ENCODE measurements at regions not wholly inside any gene's neighbourhood (a gene's known extent, or its start where the extent isn't known, plus 50 kb on each side); places are given as distances from the start of the nearest gene placed in this dataset.

- DNase-seq = no peak
Measured at GRCh38 chr4:31548823-31549222, 828.7 kb downstream of the PCDH7 start.

GRCh38 chr4:31549256-31549655, 829.1 kb downstream of the PCDH7 start:
- no peak for DNase-seq

DNA sequence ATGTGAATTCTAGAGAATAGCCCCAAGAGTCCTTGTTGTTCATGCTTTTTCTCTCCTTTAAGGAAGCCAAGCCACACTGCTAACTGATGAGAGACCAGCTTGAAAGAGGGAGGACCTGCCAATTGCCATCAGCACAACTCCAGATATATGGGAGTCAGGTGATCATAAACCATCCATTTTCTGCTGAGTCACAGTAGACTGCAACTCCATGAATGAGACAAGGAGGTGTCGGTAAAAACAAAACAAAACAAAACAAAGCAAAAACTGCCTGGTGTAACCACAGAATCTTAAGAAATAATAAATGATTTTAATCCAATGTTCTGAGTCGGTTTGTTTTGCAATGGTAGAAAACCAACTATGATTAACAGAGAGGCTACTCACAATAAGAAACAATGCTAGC, 837.3 kb downstream of the PCDH7 start:
- DNase-seq = peak; percentile 5

GRCh38 chr4:31573554-31573953, 853.4 kb downstream of the PCDH7 start:
- no peak for DNase-seq

DNA sequence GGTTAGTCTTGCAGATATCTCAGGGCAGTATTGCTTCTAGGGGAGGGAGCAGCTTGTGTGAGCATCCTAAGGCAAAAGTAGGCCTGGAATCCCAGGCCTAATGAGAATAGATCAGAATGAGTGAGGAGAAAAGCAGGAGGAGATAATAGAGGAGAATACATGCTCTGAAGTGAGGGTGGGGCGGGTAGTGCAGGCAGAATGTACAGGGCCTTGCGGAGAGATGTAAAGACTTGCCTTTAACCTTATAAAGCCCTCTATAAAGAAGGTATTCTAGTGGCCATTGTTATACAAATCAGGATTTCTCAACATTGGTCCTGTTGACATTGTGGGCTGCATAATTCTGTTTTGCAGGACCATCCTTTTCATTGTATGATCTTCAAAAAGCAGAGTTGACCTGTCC, 855.3 kb downstream of the PCDH7 start:
- no peak for DNase-seq

GRCh38 chr4:31580843-31581242, 860.7 kb downstream of the PCDH7 start:
- peak; percentile 30 for DNase-seq

- no peak for DNase-seq
Measured at GRCh38 chr4:31585503-31585902, 865.3 kb downstream of the PCDH7 start.

- no peak for DNase-seq
Measured at GRCh38 chr4:31592293-31592692, 872.1 kb downstream of the PCDH7 start.

GRCh38 chr4:31595496-31595895, 875.3 kb downstream of the PCDH7 start:
- no peak for DNase-seq

DNA sequence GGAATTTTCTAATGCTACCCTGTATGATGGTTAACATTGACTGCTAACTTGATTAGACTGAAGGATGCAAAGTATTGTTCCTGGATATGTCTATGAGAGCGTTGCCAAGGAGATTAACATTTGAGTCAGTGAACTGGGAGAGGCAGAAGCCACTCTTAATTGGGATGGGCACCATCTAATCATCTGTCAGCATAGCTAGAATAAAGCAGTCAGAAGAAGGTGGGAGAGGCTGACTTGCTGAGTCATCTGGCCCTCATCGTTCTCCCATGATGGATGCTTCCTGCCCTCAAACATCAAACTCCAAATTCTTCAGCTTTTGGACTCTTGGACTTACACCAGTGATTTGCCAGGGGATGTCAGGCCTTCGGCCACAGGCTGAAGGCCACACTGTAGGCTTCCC, 878.5 kb downstream of the PCDH7 start:
- DNase-seq = no peak

DNA sequence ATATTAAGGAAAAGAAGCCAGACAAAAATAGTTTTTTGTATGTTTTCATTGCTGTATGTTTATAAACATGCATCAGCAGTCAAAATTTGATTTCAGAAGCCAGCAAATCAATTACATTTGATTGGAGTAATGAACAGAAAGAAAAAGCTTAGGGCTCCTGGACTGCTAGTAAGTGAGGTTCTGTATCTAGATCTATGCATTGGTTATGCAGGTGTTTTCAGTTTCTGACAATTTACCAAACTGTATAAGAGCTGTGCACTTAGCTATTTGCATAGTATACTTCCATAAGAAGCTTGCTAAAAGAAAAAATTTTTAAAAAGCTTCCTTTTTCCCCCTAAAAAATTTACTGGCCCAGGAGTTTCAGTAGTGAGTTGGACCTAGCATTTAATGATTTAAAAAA, 881.6 kb downstream of the PCDH7 start:
- no peak for DNase-seq

GRCh38 chr4:31613946-31614623, 893.9 kb downstream of the PCDH7 start:
- no peak for DNase-seq

- no peak for DNase-seq
Measured at GRCh38 chr4:31617667-31618066, 897.5 kb downstream of the PCDH7 start.

GRCh38 chr4:31620476-31620875, 900.3 kb downstream of the PCDH7 start:
- no peak for DNase-seq

DNA sequence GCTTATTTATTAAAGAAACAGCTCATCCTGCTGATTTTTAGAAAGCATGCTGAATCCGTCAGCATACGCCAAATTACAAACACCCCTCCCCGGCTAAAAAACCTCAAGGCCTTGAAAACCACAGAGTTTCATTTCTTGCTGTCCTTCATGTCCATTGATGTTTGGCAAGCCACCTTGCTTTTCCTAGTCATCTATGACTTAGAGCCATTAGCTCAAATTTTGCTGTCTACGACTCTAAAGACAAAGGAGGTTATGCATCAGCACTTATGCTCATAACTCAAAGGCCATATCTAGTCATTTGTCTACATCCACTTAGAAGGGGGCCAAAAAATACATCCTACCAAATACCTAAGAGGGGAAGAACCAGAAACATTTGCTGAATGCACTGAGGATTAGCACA, 925.1 kb downstream of the PCDH7 start:
- peak; percentile 70 for DNase-seq

- no peak for DNase-seq
Measured at GRCh38 chr4:31647786-31648185, 927.6 kb downstream of the PCDH7 start.

DNA sequence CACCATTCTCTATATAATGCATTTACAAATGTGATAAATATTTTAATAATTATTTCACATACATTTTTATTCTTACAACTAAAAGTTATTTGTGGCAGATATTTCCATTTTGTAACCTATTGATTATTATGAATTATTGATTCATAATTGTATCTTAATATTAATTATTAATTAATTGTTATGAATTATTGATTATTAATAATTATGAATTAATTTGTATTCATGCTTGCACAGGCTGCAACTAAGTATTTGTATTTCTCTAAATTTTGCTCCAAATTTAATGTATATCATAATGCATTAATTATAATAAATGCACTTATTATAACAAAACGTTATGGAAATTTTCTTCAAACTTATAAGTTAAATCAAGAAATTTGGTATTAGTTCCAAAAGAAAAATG, 929.7 kb downstream of the PCDH7 start:
- no peak for DNase-seq

DNA sequence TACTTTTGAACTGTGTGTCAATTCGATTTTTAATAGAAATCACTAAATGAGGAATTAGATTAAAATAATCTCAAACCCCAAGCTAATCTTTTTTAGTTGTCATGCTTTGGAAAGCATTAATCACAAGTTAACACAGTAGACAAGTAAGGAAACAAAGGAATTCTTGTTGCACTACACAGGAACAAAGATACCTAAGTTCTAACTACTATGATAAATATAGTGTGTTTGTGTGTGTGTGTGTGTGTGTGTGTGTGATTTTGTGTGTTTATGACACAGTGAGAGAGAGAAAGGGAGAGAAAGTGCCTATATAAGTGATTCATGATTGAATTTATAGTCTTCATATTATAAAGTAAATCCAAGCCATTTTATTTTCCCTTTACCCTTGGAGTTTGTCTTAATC, 931.4 kb downstream of the PCDH7 start:
- no peak for DNase-seq

GRCh38 chr4:31655328-31655727, 935.2 kb downstream of the PCDH7 start:
- no peak for DNase-seq

- DNase-seq = no peak
Measured at GRCh38 chr4:31657859-31658570, 937.8 kb downstream of the PCDH7 start.

GRCh38 chr4:31660916-31661315, 940.7 kb downstream of the PCDH7 start:
- DNase-seq = peak; percentile 56

- DNase-seq = no peak
Measured at GRCh38 chr4:31662951-31663350, 942.8 kb downstream of the PCDH7 start.

GRCh38 chr4:31667686-31668085, 947.5 kb downstream of the PCDH7 start:
- no peak for DNase-seq

DNA sequence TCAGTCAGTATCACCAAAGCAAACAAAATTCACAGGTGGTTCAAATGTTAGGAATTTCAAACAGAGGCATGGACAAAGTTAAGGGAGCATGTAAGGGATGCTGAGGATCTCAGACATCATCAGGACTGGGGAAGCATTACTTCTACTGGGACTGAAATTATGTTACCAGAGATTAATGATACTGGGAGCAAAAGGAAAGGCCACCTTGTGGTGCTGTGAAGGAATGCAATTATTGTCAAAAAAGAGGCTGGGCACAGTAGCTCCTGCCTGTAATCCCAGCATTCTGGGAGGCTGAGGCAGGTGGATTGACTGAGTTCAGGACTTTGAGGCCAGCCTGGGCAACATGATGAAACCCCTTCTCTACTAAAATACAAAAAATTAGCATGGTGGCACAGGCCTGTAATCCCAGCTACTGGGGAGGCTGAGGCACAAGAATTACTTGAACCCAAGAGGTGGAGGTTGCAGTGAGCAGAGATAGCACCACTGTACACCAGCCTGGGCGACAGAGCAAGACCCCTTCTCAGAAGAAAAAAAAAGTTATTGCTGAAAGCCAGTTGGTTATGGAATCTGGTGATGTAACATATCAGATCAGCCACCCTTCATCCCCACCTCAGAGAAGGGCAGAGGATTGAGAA, 954.3 kb downstream of the PCDH7 start:
- peak; percentile 13 for DNase-seq
